Esophagus muscularis mucosa (tissue), 3 donors: ENCODE measurements at regions not wholly inside any gene's neighbourhood (a gene's known extent, or its start where the extent isn't known, plus 50 kb on each side); places are given as distances from the start of the nearest gene placed in this dataset.

ENCODE experiments used
- POLR2A ChIP-seq: fragments of 450-650 bp; IDR thresholded peaks from one replicate; pipeline ENCODE4 v1.6.1; 2017; ENCODE audit warnings: antibody characterized with exemption, moderate library complexity, mild to moderate bottlenecking, low read depth
- POLR2AphosphoS5 ChIP-seq, 2 donors: sonication (generic); formaldehyde crosslinking; IDR thresholded peaks; one replicate each; pipeline ENCODE4 v1.6.1; 2017; ENCODE audit warnings: antibody characterized with exemption in 2 of 2
- TF ChIP-seq, protein P1 (sequence below), 3 experiments: fragments of 200-600 bp in 2 of 3; fragments of 450-650 bp in 1 of 3; sonication (generic) in 2 of 3; IDR thresholded peaks; one replicate each; pipeline ENCODE4 v1.5.1; 2017 to 2019; ENCODE audit warnings: antibody characterized with exemption in 3 of 3, mild to moderate bottlenecking in 2 of 3, moderate library complexity in 1 of 3

DNA sequence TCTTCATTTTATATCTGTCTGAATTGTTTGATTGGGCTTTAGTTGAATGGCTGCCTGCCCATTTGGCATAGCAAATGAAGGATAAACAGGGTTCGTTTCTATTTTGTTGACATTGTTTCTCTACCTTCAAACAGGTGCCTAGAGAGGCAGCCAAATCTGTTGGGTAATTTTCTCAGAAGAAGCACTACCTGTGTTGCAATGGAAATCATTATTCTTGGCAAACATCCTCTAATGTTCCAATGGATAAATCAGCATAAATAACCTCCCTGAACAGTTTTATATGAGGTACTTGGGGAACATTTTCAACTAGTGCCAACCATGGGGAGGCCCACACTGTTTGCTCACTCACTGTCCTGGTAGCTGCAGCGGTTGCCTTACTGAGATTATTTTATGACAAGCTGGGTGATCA, 64.4 kb upstream of the PLPP4 start:
- TF ChIP-seq, protein P1, sequence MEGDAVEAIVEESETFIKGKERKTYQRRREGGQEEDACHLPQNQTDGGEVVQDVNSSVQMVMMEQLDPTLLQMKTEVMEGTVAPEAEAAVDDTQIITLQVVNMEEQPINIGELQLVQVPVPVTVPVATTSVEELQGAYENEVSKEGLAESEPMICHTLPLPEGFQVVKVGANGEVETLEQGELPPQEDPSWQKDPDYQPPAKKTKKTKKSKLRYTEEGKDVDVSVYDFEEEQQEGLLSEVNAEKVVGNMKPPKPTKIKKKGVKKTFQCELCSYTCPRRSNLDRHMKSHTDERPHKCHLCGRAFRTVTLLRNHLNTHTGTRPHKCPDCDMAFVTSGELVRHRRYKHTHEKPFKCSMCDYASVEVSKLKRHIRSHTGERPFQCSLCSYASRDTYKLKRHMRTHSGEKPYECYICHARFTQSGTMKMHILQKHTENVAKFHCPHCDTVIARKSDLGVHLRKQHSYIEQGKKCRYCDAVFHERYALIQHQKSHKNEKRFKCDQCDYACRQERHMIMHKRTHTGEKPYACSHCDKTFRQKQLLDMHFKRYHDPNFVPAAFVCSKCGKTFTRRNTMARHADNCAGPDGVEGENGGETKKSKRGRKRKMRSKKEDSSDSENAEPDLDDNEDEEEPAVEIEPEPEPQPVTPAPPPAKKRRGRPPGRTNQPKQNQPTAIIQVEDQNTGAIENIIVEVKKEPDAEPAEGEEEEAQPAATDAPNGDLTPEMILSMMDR (IDR thresholded peaks at IDR 0.05): no peak
- TF ChIP-seq POLR2A (no peak), POLR2AphosphoS5 (IDR thresholded peaks at IDR 0.05) (no peak)
